Breast epithelium (tissue), 4 donors: ENCODE measurements at regions not wholly inside any gene's neighbourhood (a gene's known extent, or its start where the extent isn't known, plus 50 kb on each side); places are given as distances from the start of the nearest gene placed in this dataset.

Source experiments
- DNase-seq, 2 donors: peaks; one replicate each; pipeline ENCODE4 v3.0.0-alpha.2; 2019; ENCODE audit warnings: low spot score in 2 of 2
- H3K27ac ChIP-seq, 2 donors: fragments of 200-600 bp; sonication (generic) in 1 of 2; one replicate each; pipeline ENCODE4 v1.5.1; 2016 to 2019; ENCODE audit warnings: mild to moderate bottlenecking in 1 of 2
- H3K27me3 ChIP-seq, 2 donors: fragments of 200-600 bp; sonication (generic) in 1 of 2; one replicate each; pipeline versions ENCODE4 v1.5.1 to v1.6.0; 2017 to 2019; ENCODE audit warnings: control low read depth in 1 of 2, mild to moderate bottlenecking in 1 of 2
- H3K36me3 ChIP-seq: fragments of 200-600 bp; one replicate; pipeline ENCODE4 v1.5.1; 2019
- H3K4me1 ChIP-seq, 2 donors: fragments of 200-600 bp; sonication (generic); one replicate each; pipeline ENCODE4 v1.5.1; 2016 to 2019; ENCODE audit warnings: control low read depth in 1 of 2
- H3K4me3 ChIP-seq, 3 donors: fragments of 200-600 bp; sonication (generic); 1 replicate in 2 of 3; 2 replicates in 1 of 3; pipeline ENCODE4 v1.5.1; 2016 to 2019; ENCODE audit warnings: mild to moderate bottlenecking in 3 of 3, moderate library complexity in 2 of 3
- H3K9me3 ChIP-seq, 2 donors: fragments of 200-600 bp; sonication (generic) in 1 of 2; one replicate each; pipeline ENCODE4 v1.5.1; 2016 to 2019; ENCODE audit warnings: control low read depth in 1 of 2
- CTCF ChIP-seq, 3 donors: fragments of 450-650 bp; IDR thresholded peaks; one replicate each; pipeline ENCODE4 v1.5.1; 2016 to 2017; ENCODE audit warnings: antibody characterized with exemption in 3 of 3, mild to moderate bottlenecking in 3 of 3, moderate library complexity in 3 of 3
- POLR2A ChIP-seq: fragments of 450-650 bp; IDR thresholded peaks from one replicate; pipeline ENCODE4 v1.6.1; 2016; ENCODE audit warnings: antibody characterized with exemption, mild to moderate bottlenecking, moderate library complexity
- POLR2AphosphoS5 ChIP-seq, 3 donors: sonication (generic); formaldehyde crosslinking; IDR thresholded peaks; one replicate each; pipeline ENCODE4 v1.6.1; 2017; ENCODE audit warnings: antibody characterized with exemption in 3 of 3
- intact Hi-C: fragments of 100-400 bp; cut with DNase I; formaldehyde crosslinking; loops from one replicate; pipeline ENCODE4 v1.15.1; 2023; ENCODE audit warnings: low total_unique reads

DNA sequence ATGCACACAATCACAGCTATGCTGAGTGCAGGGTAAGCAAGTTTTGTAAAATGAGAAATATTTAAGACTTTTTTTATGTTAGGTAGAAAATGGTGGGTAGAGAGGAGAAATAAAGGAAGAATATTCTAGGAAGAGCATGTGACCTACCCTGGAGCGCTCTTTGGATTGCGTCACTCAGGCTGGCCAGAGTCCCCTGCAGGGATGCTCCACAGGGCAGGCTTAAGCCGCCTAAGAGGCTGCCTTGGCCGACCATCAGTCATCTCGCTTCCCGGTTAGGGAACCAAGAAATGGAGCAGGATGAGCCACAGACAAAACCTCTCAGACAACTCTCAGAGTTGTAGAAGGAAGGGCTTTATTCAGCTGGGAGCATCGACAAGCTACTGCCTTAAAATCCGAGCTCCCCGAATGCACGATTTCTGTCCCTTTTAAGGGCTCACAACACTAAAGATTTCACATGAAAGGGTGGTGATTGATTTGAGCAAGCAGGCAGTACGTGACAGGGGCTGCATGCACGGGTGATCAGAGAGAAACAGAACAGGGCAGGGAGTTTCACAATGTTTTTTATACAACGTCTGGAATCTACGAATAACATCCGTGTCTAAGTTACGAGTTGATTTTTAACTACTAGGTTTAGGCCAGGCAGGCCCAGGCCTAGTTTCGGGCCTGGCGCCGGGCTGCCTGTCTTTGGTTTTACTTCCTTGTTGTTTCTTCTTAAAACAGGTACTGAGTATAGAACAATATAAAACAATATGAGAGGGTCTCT lies 1072.0 kb downstream of the CBLN2 start:
- H3K4me3 ChIP-seq: no peak overlapping the region
- no peaks in the 10 kb centered on the region for H3K9me3 ChIP-seq
- TF ChIP-seq CTCF (IDR thresholded peaks at IDR 0.05) (no peak), POLR2AphosphoS5 (IDR thresholded peaks at IDR 0.05) (no peak), POLR2A (no peak)
- H3K36me3 ChIP-seq: no peaks in the 10 kb centered on the region
- DNase-seq: no peak
- H3K27ac ChIP-seq: no peak overlapping the region
- no peaks in the 10 kb centered on the region for H3K27me3 ChIP-seq
- no peaks in the 10 kb centered on the region for H3K4me1 ChIP-seq
- intact Hi-C loops: no loop called here

GRCh38 chr18:71456206-71456605 lies 1087.9 kb downstream of the CBLN2 start:
- Histone ChIP-seq H3K4me3 (no peak overlapping the region), H3K27me3 (no peaks in the 10 kb centered on the region), H3K4me1 (no peaks in the 10 kb centered on the region), H3K36me3 (no peaks in the 10 kb centered on the region), H3K27ac (no peak overlapping the region), H3K9me3 (no peaks in the 10 kb centered on the region)
- DNase-seq: no peak
- no peak for TF ChIP-seq POLR2AphosphoS5 (IDR thresholded peaks at IDR 0.05)
- no peak for TF ChIP-seq CTCF (IDR thresholded peaks at IDR 0.05)
- TF ChIP-seq POLR2A: no peak
- intact Hi-C loops: no loop called here

GRCh38 chr18:71450257-71450656 lies 1093.9 kb downstream of the CBLN2 start:
- no peaks in the 10 kb centered on the region for H3K4me1 ChIP-seq
- H3K27ac ChIP-seq: no peak overlapping the region
- no peaks in the 10 kb centered on the region for H3K36me3 ChIP-seq
- no peaks in the 10 kb centered on the region for H3K9me3 ChIP-seq
- no peaks in the 10 kb centered on the region for H3K27me3 ChIP-seq
- intact Hi-C loops: no loop called here
- no peak for TF ChIP-seq POLR2A
- no peak for TF ChIP-seq POLR2AphosphoS5 (IDR thresholded peaks at IDR 0.05)
- TF ChIP-seq CTCF (IDR thresholded peaks at IDR 0.05): no peak
- no peak overlapping the region for H3K4me3 ChIP-seq
- no peak for DNase-seq

DNA sequence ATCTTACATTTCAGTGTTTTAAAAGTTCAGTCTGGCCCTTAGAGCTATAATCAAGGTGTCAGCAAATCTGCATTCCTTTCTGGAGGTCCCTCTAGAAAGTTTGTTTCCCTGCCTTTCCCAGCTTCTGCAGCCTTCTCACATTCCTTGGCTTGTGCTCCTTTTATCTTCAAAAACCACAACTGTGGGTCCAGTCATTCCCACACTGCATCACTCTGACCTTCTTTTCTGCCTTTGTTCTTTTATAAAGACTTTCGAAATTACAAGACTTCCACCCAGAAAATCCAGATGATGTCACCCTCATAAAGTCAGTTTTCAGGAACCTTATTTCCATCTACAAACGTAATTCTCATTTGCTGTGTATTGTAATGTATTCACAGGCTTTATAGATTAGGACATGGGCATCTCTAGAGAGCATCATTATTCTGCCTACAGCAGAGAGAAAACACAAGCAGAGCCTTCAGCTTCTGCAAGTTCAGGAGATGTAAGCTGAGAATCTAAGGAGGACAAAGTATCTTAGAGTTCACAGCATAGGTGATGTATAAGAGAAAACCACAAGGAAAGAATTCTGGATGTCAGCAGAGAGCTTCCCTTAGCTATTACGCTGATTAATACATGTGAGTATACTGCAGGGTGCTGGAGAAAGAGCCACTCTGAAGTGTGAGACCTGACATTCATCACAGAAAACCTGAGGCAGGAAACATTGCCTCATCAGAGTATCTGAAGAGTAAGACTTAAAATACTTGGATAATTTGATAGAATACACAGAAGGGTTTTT lies 1100.2 kb downstream of the CBLN2 start:
- Histone ChIP-seq H3K27ac (no peak overlapping the region), H3K27me3 (no peaks in the 10 kb centered on the region), H3K36me3 (no peaks in the 10 kb centered on the region), H3K4me3 (no peak overlapping the region), H3K4me1 (no peaks in the 10 kb centered on the region), H3K9me3 (no peaks in the 10 kb centered on the region)
- intact Hi-C loops: no loop called here
- TF ChIP-seq POLR2AphosphoS5 (IDR thresholded peaks at IDR 0.05) (no peak), POLR2A (no peak), CTCF (IDR thresholded peaks at IDR 0.05) (no peak)
- no peak for DNase-seq

GRCh38 chr18:71442731-71443141 lies 1101.4 kb downstream of the CBLN2 start:
- no peak overlapping the region for H3K4me3 ChIP-seq
- no peaks in the 10 kb centered on the region for H3K27me3 ChIP-seq
- no peaks in the 10 kb centered on the region for H3K9me3 ChIP-seq
- no peaks in the 10 kb centered on the region for H3K4me1 ChIP-seq
- no peaks in the 10 kb centered on the region for H3K36me3 ChIP-seq
- TF ChIP-seq CTCF (IDR thresholded peaks at IDR 0.05) (no peak), POLR2A (no peak), POLR2AphosphoS5 (IDR thresholded peaks at IDR 0.05) (no peak)
- intact Hi-C loops: no loop called here
- no peak overlapping the region for H3K27ac ChIP-seq
- DNase-seq: no peak
